HCT116 (cell line): ENCODE measurements at regions not wholly inside any gene's neighbourhood (a gene's known extent, or its start where the extent isn't known, plus 50 kb on each side); places are given as distances from the start of the nearest gene placed in this dataset.

ENCODE experiments used
- ATAC-seq: fragments of 200-7000 bp; cut with Tn5 transposase; 2 replicates; pipeline ENCODE4 v1.9.1; 2020; ENCODE audit warnings: mild to moderate bottlenecking, moderate library complexity
- BruUV-seq: library from RNA; stranded (reverse); fragments of 400-500 nt; replicated peaks from 2 replicates; lab custom pipeline; 2021; lab: Mats Ljungman, UMichigan
- CTCF ChIA-PET: fragments of 300-600 bp; sonication (Branson Sonifier 250); formaldehyde crosslinking; loops from one replicate; lab custom pipeline; 2021; ENCODE audit warnings: antibody characterized with exemption; lab: Charles Lee
- POLR2A ChIA-PET: fragments of 300-600, 350-600 bp; sonication (Branson Sonifier 250); formaldehyde crosslinking; loops from one replicate; lab custom pipeline; 2021; ENCODE audit warnings: antibody characterized with exemption; lab: Charles Lee
- RAD21 ChIA-PET, 2 experiments: fragments of 300-600 bp; sonication (Branson Sonifier 250); formaldehyde crosslinking; loops; one replicate each; lab custom pipeline; 2023; ENCODE audit warnings: low total read pairs in 2 of 2; ENCODE audit not compliant: uncharacterized antibody in 2 of 2, unreplicated experiment in 2 of 2, low non-redundant PET in 1 of 2; lab: Charles Lee
- DNase-seq: peaks from one replicate; pipeline ENCODE4 v3.0.0-alpha.2; 2010; ENCODE audit warnings: low read depth, low spot score
- H2AFZ ChIP-seq: fragments of 200-600 bp; shearing (Covaris generic), sonication (generic); 2 replicates; pipeline ENCODE4 v1.6.1; 2017; ENCODE audit warnings: low read depth, mixed run types, mixed read lengths, antibody characterized with exemption, low read length; ENCODE audit not compliant: poor library complexity, severe bottlenecking
- H3K27ac ChIP-seq: 2 replicates; pipeline ENCODE4 v1.5.1; 2012; ENCODE audit warnings: low read depth, low read length
- H3K27me3 ChIP-seq: fragments of 200-600 bp; sonication (generic); 2 replicates; pipeline ENCODE4 v1.6.1; 2016; ENCODE audit warnings: mixed run types, low read length, mixed read lengths; ENCODE audit not compliant: insufficient read depth
- H3K36me3 ChIP-seq, 2 experiments: fragments of 200-500 bp in 1 of 2; fragments of 200-600 bp in 1 of 2; sonication (Bioruptor generic) in 1 of 2; sonication (generic) in 1 of 2; 2 replicates each; pipeline versions ENCODE4 v1.5.1 to v1.6.1; 2014 to 2016; ENCODE audit warnings: low read length in 2 of 2, inconsistent platforms in 1 of 2, mixed read lengths in 1 of 2, mixed run types in 1 of 2; ENCODE audit not compliant: insufficient read depth in 2 of 2, control insufficient read depth in 1 of 2
- H3K4me1 ChIP-seq, 2 experiments: fragments of 200-600 bp in 1 of 2; sonication (generic) in 1 of 2; 2 replicates each; pipeline versions ENCODE4 v1.5.1 to v1.6.1; 2012 to 2017; ENCODE audit warnings: low read length in 2 of 2, inconsistent platforms in 1 of 2, mild to moderate bottlenecking in 1 of 2, mixed read lengths in 1 of 2, mixed run types in 1 of 2, moderate library complexity in 1 of 2; ENCODE audit not compliant: insufficient read depth in 2 of 2, control insufficient read depth in 1 of 2
- H3K4me2 ChIP-seq: fragments of 200-600 bp; sonication (generic); 2 replicates; pipeline ENCODE4 v1.6.1; 2017; ENCODE audit warnings: mixed run types, low read length, mixed read lengths
- H3K4me3 ChIP-seq, 2 experiments: fragments of 200-600 bp in 1 of 2; sonication (generic) in 1 of 2; replicated peaks in 1 of 2; 2 replicates each; pipeline ENCODE4 v1.5.1; 2011 to 2016; ENCODE audit warnings: low read length in 2 of 2, control low read depth in 1 of 2, low read depth in 1 of 2, mild to moderate bottlenecking in 1 of 2, mixed read lengths in 1 of 2, mixed run types in 1 of 2
- H3K79me2 ChIP-seq: fragments of 200-600 bp; sonication (generic); 2 replicates; pipeline ENCODE4 v1.6.1; 2017; ENCODE audit warnings: mild to moderate bottlenecking, mixed run types, low read length, moderate library complexity, mixed read lengths; ENCODE audit not compliant: insufficient read depth
- H3K9ac ChIP-seq: fragments of 200-600 bp; sonication (generic); 2 replicates; pipeline ENCODE4 v1.6.1; 2016; ENCODE audit warnings: low read length, mixed read lengths
- H3K9me2 ChIP-seq: fragments of 200-600 bp; sonication (generic), shearing (Covaris generic); 2 replicates; pipeline ENCODE4 v1.6.1; 2017; ENCODE audit warnings: mixed run types, mild to moderate bottlenecking, moderate library complexity; ENCODE audit not compliant: insufficient read depth
- H3K9me3 ChIP-seq, 2 experiments: fragments of 200-500 bp in 1 of 2; fragments of 200-600 bp in 1 of 2; sonication (Bioruptor generic) in 1 of 2; sonication (generic) in 1 of 2; 2 replicates each; pipeline ENCODE4 v1.6.1; 2014 to 2017; ENCODE audit warnings: low read length in 2 of 2, mixed read lengths in 2 of 2, inconsistent platforms in 1 of 2, low read depth in 1 of 2, mild to moderate bottlenecking in 1 of 2, mixed run types in 1 of 2, moderate library complexity in 1 of 2; ENCODE audit not compliant: control insufficient read depth in 1 of 2, insufficient read depth in 1 of 2
- H4K20me1 ChIP-seq: fragments of 200-600 bp; sonication (generic), shearing (Covaris generic); 2 replicates; pipeline ENCODE4 v1.6.1; 2017; ENCODE audit warnings: mixed run types, mild to moderate bottlenecking, moderate library complexity; ENCODE audit not compliant: insufficient read depth
- CEBPB ChIP-seq: IDR thresholded peaks from 2 replicates; pipeline ENCODE4 v1.6.1; 2012; ENCODE audit warnings: low read depth
- CTCF ChIP-seq, 3 experiments: fragments of 200-600 bp in 1 of 3; sonication (generic) in 1 of 3; IDR thresholded peaks in 2 of 3; conservative IDR thresholded peaks in 1 of 3; 2 replicates each; pipeline ENCODE4 v1.5.1; 2012 to 2017; ENCODE audit warnings: low read depth in 2 of 3, low read length in 2 of 3, antibody characterized with exemption in 1 of 3, borderline replicate concordance in 1 of 3, control low read depth in 1 of 3, mild to moderate bottlenecking in 1 of 3, mixed read lengths in 1 of 3, mixed run types in 1 of 3, moderate library complexity in 1 of 3; ENCODE audit not compliant: insufficient read depth in 1 of 3
- EGR1 ChIP-seq: IDR thresholded peaks from 2 replicates; pipeline ENCODE4 v1.6.1; 2012; ENCODE audit warnings: low read depth
- ELF1 ChIP-seq: IDR thresholded peaks from 2 replicates; pipeline ENCODE4 v1.6.1; 2012; ENCODE audit warnings: low read depth, borderline replicate concordance
- EZH2phosphoT487 ChIP-seq: fragments of 200-600 bp; IDR thresholded peaks from 2 replicates; pipeline ENCODE4 v1.6.1; 2018; ENCODE audit warnings: antibody characterized with exemption, borderline replicate concordance
- FOSL1 ChIP-seq: IDR thresholded peaks from 2 replicates; pipeline ENCODE4 v1.6.1; 2012; ENCODE audit warnings: low read depth
- MAX ChIP-seq: IDR thresholded peaks from 2 replicates; pipeline ENCODE4 v1.6.1; 2012
- SIN3A ChIP-seq: IDR thresholded peaks from 2 replicates; pipeline ENCODE4 v1.6.1; 2012; ENCODE audit warnings: low read depth
- SP1 ChIP-seq: IDR thresholded peaks from 2 replicates; pipeline ENCODE4 v1.6.1; 2012; ENCODE audit warnings: low read depth
- SRF ChIP-seq: IDR thresholded peaks from 2 replicates; pipeline ENCODE4 v1.6.1; 2012; ENCODE audit warnings: low read depth
- YY1 ChIP-seq: IDR thresholded peaks from 2 replicates; pipeline ENCODE4 v1.6.1; 2011; ENCODE audit warnings: low read length, low read depth, moderate library complexity, mild to moderate bottlenecking; ENCODE audit not compliant: insufficient replicate concordance; ENCODE audit errors: extremely low read depth
- ZBTB33 ChIP-seq: IDR thresholded peaks from 2 replicates; pipeline ENCODE4 v1.6.1; 2011; ENCODE audit warnings: mild to moderate bottlenecking, low read length, moderate library complexity; ENCODE audit not compliant: insufficient replicate concordance; ENCODE audit errors: extremely low read depth
- ZFX ChIP-seq: fragments of 450-650 bp; IDR thresholded peaks from 2 replicates; pipeline ENCODE4 v1.6.1; 2017
- intact Hi-C: fragments of 100-400 bp; cut with micrococcal nuclease; formaldehyde crosslinking; loops from 2 replicates; pipeline ENCODE4 v1.10.0; 2022

- H3K4me2 ChIP-seq, result no peak overlapping the region
- H3K9me2 ChIP-seq, result no peaks in the 10 kb centered on the region
- H3K27ac ChIP-seq, result no peak overlapping the region
- H3K27me3 ChIP-seq, result no peaks in the 10 kb centered on the region
- H3K9ac ChIP-seq, result no peak overlapping the region
- ATAC-seq, result no peak
- ChIA-PET CTCF (no interaction called here), RAD21 (no interaction called here), POLR2A (no interaction called here)
- no peaks in the 10 kb centered on the region for H4K20me1 ChIP-seq
- H3K79me2 ChIP-seq, result no peaks in the 10 kb centered on the region
- H3K4me1 ChIP-seq, result no peaks in the 10 kb centered on the region
- no peak overlapping the region for H3K4me3 ChIP-seq
- no peak for DNase-seq
- no peak overlapping the region for H2AFZ ChIP-seq
- 0 out of 4 replicates have a peak, but pooled peaks cover 0 to 4% of the 10 kb centered on the region in 2 experiments for H3K9me3 ChIP-seq
- no peaks in the 10 kb centered on the region for H3K36me3 ChIP-seq
- intact Hi-C loops, result no loop called here
- no TSS peak for BruUV-seq
- TF ChIP-seq EZH2phosphoT487 (no peak), ZFX (no peak), ZBTB33 (no peak), ELF1 (no peak), CEBPB (no peak), FOSL1 (no peak), CTCF (IDR thresholded peaks at IDR 0.05 in 2 of 3, conservative IDR thresholded peaks at IDR 0.05 in 1 of 3; ENCODE audit: borderline replicate concordance in 1 of 3, insufficient read depth in 1 of 3, low read depth in 2 of 3, low read length in 2 of 3) (no peak), SP1 (no peak), MAX (no peak), YY1 (no peak), SIN3A (no peak), EGR1 (no peak), SRF (no peak)
Measured at GRCh38 chr4:137853424-137853823, 321.1 kb upstream of the PCDH18 start.
